ENCODE measurements at regions not wholly inside any gene's neighbourhood (a gene's known extent, or its start where the extent isn't known, plus 50 kb on each side); places are given as distances from the start of the nearest gene placed in this dataset.

DNA sequence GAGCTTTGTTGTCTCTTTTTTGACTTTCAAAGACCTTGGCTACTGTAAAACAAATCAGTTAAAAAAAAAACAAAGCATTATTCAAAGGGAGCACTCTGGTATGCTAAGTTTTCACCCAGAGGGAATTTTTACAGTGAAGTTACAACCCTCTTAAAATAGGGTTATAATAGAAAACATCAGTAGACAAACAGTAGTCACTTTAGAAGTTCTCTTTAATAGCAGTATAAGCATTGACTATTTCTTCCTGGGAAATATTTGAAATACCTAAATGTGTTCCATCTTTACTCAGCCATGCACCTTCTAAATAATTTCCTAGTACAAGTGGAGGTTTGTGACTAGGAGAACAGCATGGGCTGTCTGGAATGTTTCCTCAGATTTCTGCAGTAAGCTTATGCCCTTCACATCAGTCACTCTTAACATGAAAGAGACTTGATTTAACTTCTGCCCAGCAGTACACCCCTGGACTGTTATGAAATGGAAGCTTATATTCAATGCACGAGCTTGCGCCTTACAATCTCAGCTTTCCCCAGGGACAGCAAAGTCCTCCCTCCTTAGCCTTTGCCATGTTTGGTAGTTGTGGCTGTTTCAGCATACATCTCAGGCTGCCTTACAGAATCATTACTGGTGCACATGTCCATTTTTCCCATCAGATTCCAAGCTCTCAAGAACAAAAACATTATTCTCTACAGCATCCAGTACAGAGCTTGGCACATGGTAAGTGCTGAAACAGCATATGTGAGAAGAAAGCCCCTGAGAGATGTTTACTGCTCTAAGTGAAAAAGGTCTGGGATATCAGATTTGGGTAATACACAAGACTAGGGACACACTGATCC lies 191.5 kb downstream of the ZNF608 start:
- Histone ChIP-seq H2AFZ (ENCODE audit: low read depth, low read length, poor library complexity, severe bottlenecking) (no peak overlapping the region), H3K27ac (ENCODE audit: low read depth, low read length) (no peak overlapping the region), H3K4me2 (ENCODE audit: low read length) (no peak overlapping the region), H3K9me2 (ENCODE audit: insufficient read depth) (no peaks in the 10 kb centered on the region; the same call in 1 of the 2 replicates), H3K4me3 (replicated peaks in 1 of 2; ENCODE audit: low read depth in 1 of 2, low read length in 2 of 2) (no peak overlapping the region), H3K9me3 (ENCODE audit: control insufficient read depth in 1 of 2, insufficient read depth in 1 of 2, low read depth in 1 of 2, low read length in 2 of 2) (no peaks in the 10 kb centered on the region), H3K79me2 (ENCODE audit: insufficient read depth, low read length) (no peaks in the 10 kb centered on the region), H3K9ac (ENCODE audit: low read length) (no peak overlapping the region), H3K27me3 (ENCODE audit: insufficient read depth, low read length) (no peaks in the 10 kb centered on the region), H4K20me1 (ENCODE audit: insufficient read depth) (no peaks in the 10 kb centered on the region), H3K36me3 (ENCODE audit: control insufficient read depth in 1 of 2, insufficient read depth in 2 of 2, low read length in 2 of 2) (no peaks in the 10 kb centered on the region), H3K4me1 (ENCODE audit: control insufficient read depth in 1 of 2, insufficient read depth in 2 of 2, low read length in 2 of 2) (no peaks in the 10 kb centered on the region)
- RAD21 ChIA-PET (ENCODE audit: low non-redundant PET in 1 of 2, low total read pairs in 2 of 2, uncharacterized antibody in 2 of 2, unreplicated experiment in 2 of 2) = no interaction called here
- CTCF ChIA-PET = no interaction called here
- intact Hi-C loops (cut with micrococcal nuclease) = no loop called here
- BruUV-seq (replicated peaks) = no TSS peak
- DNase-seq (ENCODE audit: low read depth, low spot score) = no peak
- POLR2A ChIA-PET = no interaction called here
- ATAC-seq = no peak
- TF ChIP-seq FOSL1 (IDR thresholded peaks at IDR 0.05; ENCODE audit: low read depth) (no peak), JUND (IDR thresholded peaks at IDR 0.05) (no peak), YY1 (IDR thresholded peaks at IDR 0.05; ENCODE audit: extremely low read depth, insufficient replicate concordance, low read depth, low read length) (no peak), POLR2AphosphoS5 (IDR thresholded peaks at IDR 0.05; ENCODE audit: low read depth, low read length) (no peak), EGR1 (IDR thresholded peaks at IDR 0.05; ENCODE audit: low read depth) (no peak), CEBPB (IDR thresholded peaks at IDR 0.05; ENCODE audit: low read depth) (no peak), TCF7L2 (IDR thresholded peaks at IDR 0.05; ENCODE audit: borderline replicate concordance, extremely low read depth, insufficient read depth, insufficient read length) (no peak), EZH2 (IDR thresholded peaks at IDR 0.05) (no peak), SIN3A (IDR thresholded peaks at IDR 0.05; ENCODE audit: low read depth) (no peak)
- TF ChIP-seq, protein P1, sequence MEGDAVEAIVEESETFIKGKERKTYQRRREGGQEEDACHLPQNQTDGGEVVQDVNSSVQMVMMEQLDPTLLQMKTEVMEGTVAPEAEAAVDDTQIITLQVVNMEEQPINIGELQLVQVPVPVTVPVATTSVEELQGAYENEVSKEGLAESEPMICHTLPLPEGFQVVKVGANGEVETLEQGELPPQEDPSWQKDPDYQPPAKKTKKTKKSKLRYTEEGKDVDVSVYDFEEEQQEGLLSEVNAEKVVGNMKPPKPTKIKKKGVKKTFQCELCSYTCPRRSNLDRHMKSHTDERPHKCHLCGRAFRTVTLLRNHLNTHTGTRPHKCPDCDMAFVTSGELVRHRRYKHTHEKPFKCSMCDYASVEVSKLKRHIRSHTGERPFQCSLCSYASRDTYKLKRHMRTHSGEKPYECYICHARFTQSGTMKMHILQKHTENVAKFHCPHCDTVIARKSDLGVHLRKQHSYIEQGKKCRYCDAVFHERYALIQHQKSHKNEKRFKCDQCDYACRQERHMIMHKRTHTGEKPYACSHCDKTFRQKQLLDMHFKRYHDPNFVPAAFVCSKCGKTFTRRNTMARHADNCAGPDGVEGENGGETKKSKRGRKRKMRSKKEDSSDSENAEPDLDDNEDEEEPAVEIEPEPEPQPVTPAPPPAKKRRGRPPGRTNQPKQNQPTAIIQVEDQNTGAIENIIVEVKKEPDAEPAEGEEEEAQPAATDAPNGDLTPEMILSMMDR (IDR thresholded peaks at IDR 0.05 in 2 of 3, conservative IDR thresholded peaks at IDR 0.05 in 1 of 3; ENCODE audit: borderline replicate concordance in 1 of 3, insufficient read depth in 1 of 3, low read depth in 2 of 3, low read length in 2 of 3) = no peak
- TF ChIP-seq, protein P2, sequence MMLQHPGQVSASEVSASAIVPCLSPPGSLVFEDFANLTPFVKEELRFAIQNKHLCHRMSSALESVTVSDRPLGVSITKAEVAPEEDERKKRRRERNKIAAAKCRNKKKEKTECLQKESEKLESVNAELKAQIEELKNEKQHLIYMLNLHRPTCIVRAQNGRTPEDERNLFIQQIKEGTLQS (IDR thresholded peaks at IDR 0.05) = no peak
- TF ChIP-seq, protein P3, sequence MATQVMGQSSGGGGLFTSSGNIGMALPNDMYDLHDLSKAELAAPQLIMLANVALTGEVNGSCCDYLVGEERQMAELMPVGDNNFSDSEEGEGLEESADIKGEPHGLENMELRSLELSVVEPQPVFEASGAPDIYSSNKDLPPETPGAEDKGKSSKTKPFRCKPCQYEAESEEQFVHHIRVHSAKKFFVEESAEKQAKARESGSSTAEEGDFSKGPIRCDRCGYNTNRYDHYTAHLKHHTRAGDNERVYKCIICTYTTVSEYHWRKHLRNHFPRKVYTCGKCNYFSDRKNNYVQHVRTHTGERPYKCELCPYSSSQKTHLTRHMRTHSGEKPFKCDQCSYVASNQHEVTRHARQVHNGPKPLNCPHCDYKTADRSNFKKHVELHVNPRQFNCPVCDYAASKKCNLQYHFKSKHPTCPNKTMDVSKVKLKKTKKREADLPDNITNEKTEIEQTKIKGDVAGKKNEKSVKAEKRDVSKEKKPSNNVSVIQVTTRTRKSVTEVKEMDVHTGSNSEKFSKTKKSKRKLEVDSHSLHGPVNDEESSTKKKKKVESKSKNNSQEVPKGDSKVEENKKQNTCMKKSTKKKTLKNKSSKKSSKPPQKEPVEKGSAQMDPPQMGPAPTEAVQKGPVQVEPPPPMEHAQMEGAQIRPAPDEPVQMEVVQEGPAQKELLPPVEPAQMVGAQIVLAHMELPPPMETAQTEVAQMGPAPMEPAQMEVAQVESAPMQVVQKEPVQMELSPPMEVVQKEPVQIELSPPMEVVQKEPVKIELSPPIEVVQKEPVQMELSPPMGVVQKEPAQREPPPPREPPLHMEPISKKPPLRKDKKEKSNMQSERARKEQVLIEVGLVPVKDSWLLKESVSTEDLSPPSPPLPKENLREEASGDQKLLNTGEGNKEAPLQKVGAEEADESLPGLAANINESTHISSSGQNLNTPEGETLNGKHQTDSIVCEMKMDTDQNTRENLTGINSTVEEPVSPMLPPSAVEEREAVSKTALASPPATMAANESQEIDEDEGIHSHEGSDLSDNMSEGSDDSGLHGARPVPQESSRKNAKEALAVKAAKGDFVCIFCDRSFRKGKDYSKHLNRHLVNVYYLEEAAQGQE (IDR thresholded peaks at IDR 0.05; ENCODE audit: low read depth) = no peak
- TF ChIP-seq, protein P4, sequence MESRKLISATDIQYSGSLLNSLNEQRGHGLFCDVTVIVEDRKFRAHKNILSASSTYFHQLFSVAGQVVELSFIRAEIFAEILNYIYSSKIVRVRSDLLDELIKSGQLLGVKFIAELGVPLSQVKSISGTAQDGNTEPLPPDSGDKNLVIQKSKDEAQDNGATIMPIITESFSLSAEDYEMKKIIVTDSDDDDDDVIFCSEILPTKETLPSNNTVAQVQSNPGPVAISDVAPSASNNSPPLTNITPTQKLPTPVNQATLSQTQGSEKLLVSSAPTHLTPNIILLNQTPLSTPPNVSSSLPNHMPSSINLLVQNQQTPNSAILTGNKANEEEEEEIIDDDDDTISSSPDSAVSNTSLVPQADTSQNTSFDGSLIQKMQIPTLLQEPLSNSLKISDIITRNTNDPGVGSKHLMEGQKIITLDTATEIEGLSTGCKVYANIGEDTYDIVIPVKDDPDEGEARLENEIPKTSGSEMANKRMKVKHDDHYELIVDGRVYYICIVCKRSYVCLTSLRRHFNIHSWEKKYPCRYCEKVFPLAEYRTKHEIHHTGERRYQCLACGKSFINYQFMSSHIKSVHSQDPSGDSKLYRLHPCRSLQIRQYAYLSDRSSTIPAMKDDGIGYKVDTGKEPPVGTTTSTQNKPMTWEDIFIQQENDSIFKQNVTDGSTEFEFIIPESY (IDR thresholded peaks at IDR 0.05; ENCODE audit: extremely low read depth, insufficient replicate concordance, low read length) = no peak

Measured in HCT116 (cell line).